Stimulated activated CD4-positive, alpha-beta T cell treated with anti-CD3 and anti-CD28 coated beads, Interleukin-1b, Interleukin-23, amount 100 ng/mL, for 4 hours (primary cell): ENCODE measurements at regions not wholly inside any gene's neighbourhood (a gene's known extent, or its start where the extent isn't known, plus 50 kb on each side); places are given as distances from the start of the nearest gene placed in this dataset.
A peak's percentile ranks its signal among the peaks of the same experiment; 100 is the strongest.
"Not testable (repeated sequence)": the region's sequence is repeated elsewhere in the genome, so short reads cannot be mapped to it uniquely, and the experiment has no call there.

Experiments used
- DNase-seq, 2 donors: peaks; one replicate each; pipeline ENCODE4 v3.0.0-alpha.2; 2020; ENCODE audit warnings: low read depth in 2 of 2

GRCh38 chr17:49898366-49899190 lies 50.7 kb upstream of the TAC4 start:
- no peak for DNase-seq

GRCh38 chr17:49899191-49899485 lies 51.3 kb upstream of the TAC4 start:
- DNase-seq, result no peak

GRCh38 chr17:49899588-49899987 lies 51.7 kb upstream of the TAC4 start:
- DNase-seq, result no peak

- not testable (repeated sequence) for DNase-seq
These were observed 52.9 kb upstream of the TAC4 start for GRCh38 chr17:49900801-49901200.

GRCh38 chr17:49901460-49902331 lies 53.8 kb upstream of the TAC4 start:
- DNase-seq, result no peak

- no peak for DNase-seq
These were observed 55.7 kb upstream of the TAC4 start for GRCh38 chr17:49903523-49903922.

- DNase-seq, result no peak
These were observed 57.0 kb upstream of the TAC4 start for GRCh38 chr17:49904893-49905292.

GRCh38 chr17:49906531-49907136 lies 58.8 kb upstream of the TAC4 start:
- DNase-seq, result no peak

- no peak for DNase-seq
These were observed 59.4 kb upstream of the TAC4 start for GRCh38 chr17:49907279-49907678.

GRCh38 chr17:49908782-49909714 lies 59.9 kb upstream of the DLX4 start:
- no peak for DNase-seq

- peak; percentile 5 to 21 for DNase-seq
These were observed 58.7 kb upstream of the DLX4 start for GRCh38 chr17:49910094-49910857.

- DNase-seq, result no peak
These were observed 58.2 kb upstream of the DLX4 start for GRCh38 chr17:49910858-49911204.

GRCh38 chr17:49911719-49912118 lies 57.3 kb upstream of the DLX4 start:
- no peak for DNase-seq

GRCh38 chr17:49913226-49914095 lies 55.5 kb upstream of the DLX4 start:
- no peak for DNase-seq

GRCh38 chr17:49914096-49914490 lies 54.9 kb upstream of the DLX4 start:
- no peak for DNase-seq

GRCh38 chr17:49914664-49915063 lies 54.3 kb upstream of the DLX4 start:
- DNase-seq, result no peak

- DNase-seq, result no peak
These were observed 53.7 kb upstream of the DLX4 start for GRCh38 chr17:49915260-49915659.

- DNase-seq, result no peak
These were observed 53.3 kb upstream of the DLX4 start for GRCh38 chr17:49915670-49916069.

GRCh38 chr17:49916854-49917515 lies 52.0 kb upstream of the DLX4 start:
- DNase-seq, result no peak
